Esophagus muscularis mucosa (tissue), 3 donors: ENCODE measurements at regions not wholly inside any gene's neighbourhood (a gene's known extent, or its start where the extent isn't known, plus 50 kb on each side); places are given as distances from the start of the nearest gene placed in this dataset.

Source experiments
- POLR2A ChIP-seq: fragments of 450-650 bp; IDR thresholded peaks from one replicate; pipeline ENCODE4 v1.6.1; 2017; ENCODE audit warnings: antibody characterized with exemption, moderate library complexity, mild to moderate bottlenecking, low read depth
- POLR2AphosphoS5 ChIP-seq, 2 donors: sonication (generic); formaldehyde crosslinking; IDR thresholded peaks; one replicate each; pipeline ENCODE4 v1.6.1; 2017; ENCODE audit warnings: antibody characterized with exemption in 2 of 2
- TF ChIP-seq, protein P1 (sequence below), 3 experiments: fragments of 200-600 bp in 2 of 3; fragments of 450-650 bp in 1 of 3; sonication (generic) in 2 of 3; IDR thresholded peaks; one replicate each; pipeline ENCODE4 v1.5.1; 2017 to 2019; ENCODE audit warnings: antibody characterized with exemption in 3 of 3, mild to moderate bottlenecking in 2 of 3, moderate library complexity in 1 of 3

DNA sequence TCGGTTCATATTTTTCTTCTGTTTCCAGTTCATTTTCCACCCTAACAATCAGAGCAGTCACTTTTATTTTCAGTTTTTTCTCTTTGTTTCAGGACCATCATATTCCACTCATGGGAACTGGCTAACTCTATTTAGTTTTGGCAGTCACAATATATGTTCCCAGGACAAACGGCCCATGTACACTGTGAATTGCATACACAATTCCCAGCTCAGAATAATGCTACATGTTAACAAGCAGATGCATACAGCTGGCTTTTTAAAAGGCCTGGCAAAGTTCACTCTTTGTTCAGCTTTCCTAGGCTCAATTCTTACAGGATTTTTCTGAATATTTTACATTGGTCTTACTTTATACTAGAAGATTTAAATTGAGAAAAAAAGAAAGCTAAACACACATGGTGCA is 224.9 kb downstream of the ANKRD50 start:
- TF ChIP-seq, protein P1, sequence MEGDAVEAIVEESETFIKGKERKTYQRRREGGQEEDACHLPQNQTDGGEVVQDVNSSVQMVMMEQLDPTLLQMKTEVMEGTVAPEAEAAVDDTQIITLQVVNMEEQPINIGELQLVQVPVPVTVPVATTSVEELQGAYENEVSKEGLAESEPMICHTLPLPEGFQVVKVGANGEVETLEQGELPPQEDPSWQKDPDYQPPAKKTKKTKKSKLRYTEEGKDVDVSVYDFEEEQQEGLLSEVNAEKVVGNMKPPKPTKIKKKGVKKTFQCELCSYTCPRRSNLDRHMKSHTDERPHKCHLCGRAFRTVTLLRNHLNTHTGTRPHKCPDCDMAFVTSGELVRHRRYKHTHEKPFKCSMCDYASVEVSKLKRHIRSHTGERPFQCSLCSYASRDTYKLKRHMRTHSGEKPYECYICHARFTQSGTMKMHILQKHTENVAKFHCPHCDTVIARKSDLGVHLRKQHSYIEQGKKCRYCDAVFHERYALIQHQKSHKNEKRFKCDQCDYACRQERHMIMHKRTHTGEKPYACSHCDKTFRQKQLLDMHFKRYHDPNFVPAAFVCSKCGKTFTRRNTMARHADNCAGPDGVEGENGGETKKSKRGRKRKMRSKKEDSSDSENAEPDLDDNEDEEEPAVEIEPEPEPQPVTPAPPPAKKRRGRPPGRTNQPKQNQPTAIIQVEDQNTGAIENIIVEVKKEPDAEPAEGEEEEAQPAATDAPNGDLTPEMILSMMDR (IDR thresholded peaks at IDR 0.05), result no peak
- no peak for TF ChIP-seq POLR2AphosphoS5 (IDR thresholded peaks at IDR 0.05)
- no peak for TF ChIP-seq POLR2A
